Urinary bladder (tissue), 3 donors: ENCODE measurements at regions not wholly inside any gene's neighbourhood (a gene's known extent, or its start where the extent isn't known, plus 50 kb on each side); places are given as distances from the start of the nearest gene placed in this dataset.

Experiments
- DNase-seq: peaks from one replicate; pipeline ENCODE4 v3.0.0-alpha.2; 2015; ENCODE audit errors: extremely low spot score
- H3K27ac ChIP-seq: one replicate; pipeline ENCODE4 v1.5.1; 2013; ENCODE audit warnings: low read depth, mild to moderate bottlenecking, moderate library complexity
- H3K36me3 ChIP-seq: one replicate; pipeline ENCODE4 v1.6.1; 2013; ENCODE audit warnings: mild to moderate bottlenecking, moderate library complexity; ENCODE audit not compliant: insufficient read depth
- H3K4me1 ChIP-seq: one replicate; pipeline ENCODE4 v1.6.1; 2013; ENCODE audit warnings: mild to moderate bottlenecking, moderate library complexity; ENCODE audit not compliant: insufficient read depth
- H3K4me3 ChIP-seq: one replicate; pipeline ENCODE4 v1.5.1; 2013; ENCODE audit warnings: low read depth, low read length
- WGBS: extraction: QIAGEN DNeasy Blood & Tissue Kit; methylation state at CpG from one replicate; pipeline ENCODE4 v1.1.7; 2013; 5-methylcytosine and 5-hydroxymethylcytosine counted together
- donor health status: healthy with polysubstance abuse.
- donor health status: healthy.

- WGBS, result 76% methylated on average over 3 of the region's 3 CpGs
- no peak for DNase-seq
- H3K4me1 ChIP-seq, result no peaks in the 10 kb centered on the region
- no peak overlapping the region for H3K4me3 ChIP-seq
- H3K36me3 ChIP-seq, result no peaks in the 10 kb centered on the region
- no peak overlapping the region for H3K27ac ChIP-seq
Measured at GRCh38 chr12:24083838-24084237, 134.4 kb upstream of the SOX5 start.

- no peak overlapping the region for H3K27ac ChIP-seq
- no peaks in the 10 kb centered on the region for H3K4me1 ChIP-seq
- WGBS, result 84% methylated on average over 7 of the region's 7 CpGs
- no peak for DNase-seq
- H3K36me3 ChIP-seq, result no peaks in the 10 kb centered on the region
- H3K4me3 ChIP-seq, result no peak overlapping the region
Measured at GRCh38 chr12:24081606-24082005, 132.1 kb upstream of the SOX5 start.

- Histone ChIP-seq H3K4me3 (no peak overlapping the region), H3K4me1 (no peaks in the 10 kb centered on the region), H3K36me3 (no peaks in the 10 kb centered on the region), H3K27ac (no peak overlapping the region)
- no peak for DNase-seq
- WGBS, result 78% methylated on average over 4 of the region's 4 CpGs
Measured at GRCh38 chr12:24081092-24081529, 131.6 kb upstream of the SOX5 start.

- Histone ChIP-seq H3K4me1 (no peaks in the 10 kb centered on the region), H3K27ac (no peak overlapping the region), H3K4me3 (no peak overlapping the region), H3K36me3 (no peaks in the 10 kb centered on the region)
- no peak for DNase-seq
Measured at GRCh38 chr12:24080465-24080864, 131.0 kb upstream of the SOX5 start.

- Histone ChIP-seq H3K4me1 (no peaks in the 10 kb centered on the region), H3K27ac (no peak overlapping the region), H3K4me3 (no peak overlapping the region), H3K36me3 (no peaks in the 10 kb centered on the region)
- 86% methylated on average over 2 of the region's 2 CpGs for WGBS
- no peak for DNase-seq
Measured at GRCh38 chr12:24079083-24079482, 129.6 kb upstream of the SOX5 start.

GRCh38 chr12:24078318-24078765 is 128.9 kb upstream of the SOX5 start:
- Histone ChIP-seq H3K27ac (no peak overlapping the region), H3K4me3 (no peak overlapping the region), H3K4me1 (no peaks in the 10 kb centered on the region), H3K36me3 (no peaks in the 10 kb centered on the region)
- DNase-seq, result no peak
- WGBS, result 52% methylated on average over 1 of the region's 1 CpG

GRCh38 chr12:24077161-24077560 is 127.7 kb upstream of the SOX5 start:
- DNase-seq, result no peak
- Histone ChIP-seq H3K4me3 (no peak overlapping the region), H3K27ac (no peak overlapping the region), H3K4me1 (no peaks in the 10 kb centered on the region), H3K36me3 (no peaks in the 10 kb centered on the region)
- WGBS, result 92% methylated on average over 5 of the region's 5 CpGs

- no peaks in the 10 kb centered on the region for H3K36me3 ChIP-seq
- 95% methylated on average over 1 of the region's 1 CpG for WGBS
- no peak overlapping the region for H3K4me3 ChIP-seq
- peaks cover under 1% of the 10 kb centered on the region for H3K4me1 ChIP-seq
- H3K27ac ChIP-seq, result no peak overlapping the region
- DNase-seq, result no peak
Measured at GRCh38 chr12:24075650-24076049, 126.2 kb upstream of the SOX5 start.

GRCh38 chr12:24073170-24073810 is 123.8 kb upstream of the SOX5 start:
- 85% methylated on average over 3 of the region's 3 CpGs for WGBS
- DNase-seq, result no peak
- Histone ChIP-seq H3K36me3 (no peaks in the 10 kb centered on the region), H3K4me3 (no peak overlapping the region), H3K4me1 (peaks cover 2% of the 10 kb centered on the region), H3K27ac (no peak overlapping the region)

GRCh38 chr12:24072302-24072701 is 122.8 kb upstream of the SOX5 start:
- no peak overlapping the region for H3K27ac ChIP-seq
- H3K36me3 ChIP-seq, result no peaks in the 10 kb centered on the region
- peaks cover 2% of the 10 kb centered on the region for H3K4me1 ChIP-seq
- DNase-seq, result no peak
- 79% methylated on average over 1 of the region's 1 CpG for WGBS
- no peak overlapping the region for H3K4me3 ChIP-seq

GRCh38 chr12:24071842-24072241 is 122.4 kb upstream of the SOX5 start:
- Histone ChIP-seq H3K4me3 (no peak overlapping the region), H3K4me1 (peaks cover 2% of the 10 kb centered on the region), H3K27ac (no peak overlapping the region), H3K36me3 (no peaks in the 10 kb centered on the region)
- 89% methylated on average over 1 of the region's 1 CpG for WGBS
- no peak for DNase-seq

- Histone ChIP-seq H3K4me3 (no peak overlapping the region), H3K27ac (no peak overlapping the region), H3K36me3 (no peaks in the 10 kb centered on the region), H3K4me1 (peaks cover 2% of the 10 kb centered on the region)
- peak; percentile 43 for DNase-seq
- 33% methylated on average over 7 of the region's 7 CpGs for WGBS
Measured at GRCh38 chr12:24069532-24070395, 120.3 kb upstream of the SOX5 start.

GRCh38 chr12:24066865-24067264 is 117.4 kb upstream of the SOX5 start:
- H3K4me3 ChIP-seq, result no peak overlapping the region
- WGBS, result 64% methylated on average over 2 of the region's 2 CpGs
- no peak for DNase-seq
- H3K4me1 ChIP-seq, result peaks cover 2% of the 10 kb centered on the region
- H3K36me3 ChIP-seq, result no peaks in the 10 kb centered on the region
- H3K27ac ChIP-seq, result no peak overlapping the region

GRCh38 chr12:24066097-24066496 is 116.6 kb upstream of the SOX5 start:
- Histone ChIP-seq H3K36me3 (no peaks in the 10 kb centered on the region), H3K4me1 (peaks cover 2% of the 10 kb centered on the region), H3K27ac (no peak overlapping the region), H3K4me3 (no peak overlapping the region)
- DNase-seq, result no peak
